SK-N-SH (cell line): ENCODE measurements at regions not wholly inside any gene's neighbourhood (a gene's known extent, or its start where the extent isn't known, plus 50 kb on each side); places are given as distances from the start of the nearest gene placed in this dataset.
A peak's percentile ranks its signal among the peaks of the same experiment; 100 is the strongest.

Experiments
- CTCF ChIA-PET: fragments of 300-600, 350-600 bp; formaldehyde crosslinking; extraction: SDS; loops from one replicate; lab custom pipeline; 2021; lab: Yijun Ruan, JAX
- POLR2A ChIA-PET: fragments of 350-600 bp; sonication (Branson Sonifier 250); formaldehyde crosslinking; extraction: SDS; loops from one replicate; lab custom pipeline; 2020; ENCODE audit warnings: antibody characterized with exemption, inconsistent platforms; lab: Yijun Ruan, JAX
- DNase-seq: peaks from one replicate; pipeline ENCODE4 v3.0.0; 2012
- H2AFZ ChIP-seq: fragments of 200-600 bp; sonication (generic); 2 replicates; pipeline ENCODE4 v1.8.1; 2016; ENCODE audit warnings: antibody characterized with exemption, mild to moderate bottlenecking, low read depth
- H3F3A ChIP-seq: fragments of 200-600 bp; sonication (generic); replicated peaks from 2 replicates; pipeline ENCODE3; 2016; ENCODE audit warnings: antibody characterized with exemption, mild to moderate bottlenecking; ENCODE audit not compliant: insufficient read depth
- H3K27ac ChIP-seq, 2 experiments: fragments of 200-500 bp in 1 of 2; fragments of 200-600 bp in 1 of 2; sonication (Bioruptor generic) in 1 of 2; sonication (generic), shearing (Covaris generic) in 1 of 2; 2 replicates each; pipeline versions ENCODE4 v1.5.1 to v1.6.1; 2014 to 2016; ENCODE audit warnings: low read depth in 2 of 2, inconsistent platforms in 1 of 2, low read length in 1 of 2, mild to moderate bottlenecking in 1 of 2, mixed read lengths in 1 of 2
- H3K27me3 ChIP-seq: fragments of 200-600 bp; sonication (generic), shearing (Covaris generic); 2 replicates; pipeline ENCODE4 v1.6.1; 2016; ENCODE audit warnings: mixed run types; ENCODE audit not compliant: insufficient read depth
- H3K36me3 ChIP-seq, 2 experiments: fragments of 200-500 bp in 1 of 2; fragments of 200-600 bp in 1 of 2; sonication (Bioruptor generic) in 1 of 2; sonication (generic) in 1 of 2; replicated peaks in 1 of 2; 2 replicates each; pipeline versions ENCODE3 to v1.5.1; 2014 to 2016; ENCODE audit warnings: low read length in 1 of 2, mild to moderate bottlenecking in 1 of 2; ENCODE audit not compliant: insufficient read depth in 2 of 2, control insufficient read depth in 1 of 2
- H3K4me1 ChIP-seq, 2 experiments: fragments of 200-500 bp in 1 of 2; fragments of 200-600 bp in 1 of 2; sonication (Bioruptor generic) in 1 of 2; sonication (generic), shearing (Covaris generic) in 1 of 2; 2 replicates each; pipeline versions ENCODE4 v1.5.1 to v1.6.1; 2014 to 2016; ENCODE audit warnings: low read depth in 1 of 2, low read length in 1 of 2, mixed run types in 1 of 2; ENCODE audit not compliant: insufficient read depth in 2 of 2, control insufficient read depth in 1 of 2
- H3K4me2 ChIP-seq: fragments of 200-600 bp; sonication (generic), shearing (Covaris generic); 2 replicates; pipeline ENCODE4 v1.6.1; 2017; ENCODE audit warnings: mixed run types
- H3K4me3 ChIP-seq, 2 experiments: fragments of 200-500 bp in 1 of 2; fragments of 200-600 bp in 1 of 2; sonication (Bioruptor generic) in 1 of 2; sonication (generic), shearing (Covaris generic) in 1 of 2; 2 replicates each; pipeline versions ENCODE4 v1.5.1 to v1.8.1; 2014 to 2016; ENCODE audit warnings: low read depth in 2 of 2, inconsistent platforms in 1 of 2, low read length in 1 of 2, mild to moderate bottlenecking in 1 of 2, mixed read lengths in 1 of 2, moderate library complexity in 1 of 2
- H3K79me2 ChIP-seq: fragments of 200-600 bp; sonication (generic); 2 replicates; pipeline ENCODE4 v1.8.1; 2017; ENCODE audit warnings: mild to moderate bottlenecking; ENCODE audit not compliant: insufficient read depth
- H3K9ac ChIP-seq: fragments of 200-600 bp; sonication (generic); 2 replicates; pipeline ENCODE4 v1.6.1; 2017; ENCODE audit warnings: mixed run types
- H3K9me2 ChIP-seq: fragments of 200-600 bp; sonication (generic); 2 replicates; pipeline ENCODE4 v1.6.1; 2017; ENCODE audit warnings: mixed run types
- H3K9me3 ChIP-seq: fragments of 200-600 bp; sonication (generic); 2 replicates; pipeline ENCODE4 v1.6.1; 2017; ENCODE audit warnings: mixed run types, mild to moderate bottlenecking, moderate library complexity
- H4K20me1 ChIP-seq: fragments of 200-600 bp; sonication (generic); 2 replicates; pipeline ENCODE4 v1.6.1; 2017; ENCODE audit warnings: mild to moderate bottlenecking, mixed run types; ENCODE audit not compliant: insufficient read depth
- ELF1 ChIP-seq: IDR thresholded peaks from 2 replicates; pipeline ENCODE4 v1.4.0; 2012
- EP300 ChIP-seq, 2 experiments: IDR thresholded peaks; 2 replicates each; pipeline versions ENCODE4 v1.4.0 to v1.6.1; 2012; ENCODE audit warnings: borderline replicate concordance in 1 of 2, low read depth in 1 of 2, low read length in 1 of 2
- FOSL2 ChIP-seq: IDR thresholded peaks from 2 replicates; pipeline ENCODE4 v1.4.0; 2012; ENCODE audit warnings: low read depth, mild to moderate bottlenecking, moderate library complexity, borderline replicate concordance
- FOXJ3 ChIP-seq: sonication (generic); formaldehyde crosslinking; IDR thresholded peaks from 2 replicates; pipeline ENCODE4 v1.5.1; 2020; ENCODE audit warnings: mild to moderate bottlenecking, missing genetic modification reagents
- GATA2 ChIP-seq: sonication (generic); formaldehyde crosslinking; IDR thresholded peaks from 2 replicates; pipeline ENCODE4 v1.5.0; 2020; ENCODE audit warnings: mild to moderate bottlenecking, missing genetic modification reagents
- MEF2A ChIP-seq: IDR thresholded peaks from 2 replicates; pipeline ENCODE4 v1.4.0; 2012; ENCODE audit warnings: low read depth, borderline replicate concordance
- NFIC ChIP-seq: IDR thresholded peaks from 2 replicates; pipeline ENCODE4 v1.4.0; 2012; ENCODE audit warnings: borderline replicate concordance
- PBX3 ChIP-seq: IDR thresholded peaks from 2 replicates; pipeline ENCODE4; 2012
- POLR2AphosphoS5 ChIP-seq: IDR thresholded peaks from 2 replicates; pipeline ENCODE4 v1.6.1; 2012; ENCODE audit warnings: low read depth, low read length
- RCOR1 ChIP-seq: fragments of 150-350 bp; IDR thresholded peaks from 2 replicates; pipeline ENCODE4 v1.6.1; 2017; ENCODE audit warnings: antibody characterized with exemption, low read length
- RFX5 ChIP-seq: IDR thresholded peaks from 2 replicates; pipeline ENCODE4 v1.6.1; 2012; ENCODE audit warnings: mild to moderate bottlenecking, improper control_type of control experiment, low read length
- SMC3 ChIP-seq: IDR thresholded peaks from 2 replicates; pipeline ENCODE4 v1.6.1; 2012; ENCODE audit warnings: low read depth, low read length, improper control_type of control experiment
- TCF12 ChIP-seq: IDR thresholded peaks from 2 replicates; pipeline ENCODE4 v1.4.0; 2012
- WGBS: methylation state at CpG from one replicate; pipeline ENCODE4 v1.1.6; 2017; ENCODE audit warnings: low lambda C conversion rate; 5-methylcytosine and 5-hydroxymethylcytosine counted together
- TF ChIP-seq, protein P1 (sequence below): fragments of 150-350 bp; IDR thresholded peaks from 2 replicates; pipeline ENCODE4 v1.6.1; 2017; ENCODE audit warnings: antibody characterized with exemption, low read length, low read depth, borderline replicate concordance
- TF ChIP-seq, protein P2 (sequence below): IDR thresholded peaks from 2 replicates; pipeline ENCODE4 v1.4.0; 2012; ENCODE audit warnings: low read depth, borderline replicate concordance

GRCh38 chr1:218991089-218991488 is 182.6 kb upstream of the LYPLAL1 start:
- Histone ChIP-seq H3K36me3 (no peaks in the 10 kb centered on the region), H3K27ac (peak overlapping the region in 1 of 2 experiments; percentile 64; a peak in 2 of 4 replicates), H4K20me1 (no peaks in the 10 kb centered on the region), H3F3A (no peaks in the 10 kb centered on the region), H3K4me3 (no peak overlapping the region), H3K9ac (no peak overlapping the region), H3K79me2 (no peaks in the 10 kb centered on the region), H2AFZ (no peak overlapping the region), H3K4me2 (no peak overlapping the region), H3K9me3 (no peaks in the 10 kb centered on the region), H3K9me2 (no peaks in the 10 kb centered on the region), H3K27me3 (no peaks in the 10 kb centered on the region), H3K4me1 (peaks cover 0 to 6% of the 10 kb centered on the region in 2 experiments; a peak in 2 of 4 replicates)
- TF ChIP-seq FOSL2 (no peak), RCOR1 (no peak), MEF2A (no peak), POLR2AphosphoS5 (peak; percentile 62; the same call in 1 of the 2 replicates), EP300 (IDR thresholded peaks at IDR 0.05; ENCODE audit: borderline replicate concordance in 1 of 2, low read depth in 1 of 2, low read length in 1 of 2) (peak; percentile 57 to 77; a peak in 3 of 4 replicates), TCF12 (peak; percentile 83; the same call in 1 of the 2 replicates), PBX3 (peak; percentile 88), NFIC (0 out of 2 replicates have a peak, but pooled peaks have one; percentile 8)
- TF ChIP-seq, protein P1, sequence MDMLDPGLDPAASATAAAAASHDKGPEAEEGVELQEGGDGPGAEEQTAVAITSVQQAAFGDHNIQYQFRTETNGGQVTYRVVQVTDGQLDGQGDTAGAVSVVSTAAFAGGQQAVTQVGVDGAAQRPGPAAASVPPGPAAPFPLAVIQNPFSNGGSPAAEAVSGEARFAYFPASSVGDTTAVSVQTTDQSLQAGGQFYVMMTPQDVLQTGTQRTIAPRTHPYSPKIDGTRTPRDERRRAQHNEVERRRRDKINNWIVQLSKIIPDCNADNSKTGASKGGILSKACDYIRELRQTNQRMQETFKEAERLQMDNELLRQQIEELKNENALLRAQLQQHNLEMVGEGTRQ = no peak
- TF ChIP-seq, protein P2, sequence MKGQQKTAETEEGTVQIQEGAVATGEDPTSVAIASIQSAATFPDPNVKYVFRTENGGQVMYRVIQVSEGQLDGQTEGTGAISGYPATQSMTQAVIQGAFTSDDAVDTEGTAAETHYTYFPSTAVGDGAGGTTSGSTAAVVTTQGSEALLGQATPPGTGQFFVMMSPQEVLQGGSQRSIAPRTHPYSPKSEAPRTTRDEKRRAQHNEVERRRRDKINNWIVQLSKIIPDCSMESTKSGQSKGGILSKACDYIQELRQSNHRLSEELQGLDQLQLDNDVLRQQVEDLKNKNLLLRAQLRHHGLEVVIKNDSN = peak; percentile 25; the same call in 1 of the 2 replicates
- WGBS = 37% methylated on average over 1 of the region's 1 CpG
- peak; percentile 24 for DNase-seq
- ChIA-PET CTCF (interaction anchor here (0.9 kb wide), 1 partner anchor 9 kb away, joined by 3 read pairs; no protein-coding TSS in a partner anchor), POLR2A (no interaction called here)

DNA sequence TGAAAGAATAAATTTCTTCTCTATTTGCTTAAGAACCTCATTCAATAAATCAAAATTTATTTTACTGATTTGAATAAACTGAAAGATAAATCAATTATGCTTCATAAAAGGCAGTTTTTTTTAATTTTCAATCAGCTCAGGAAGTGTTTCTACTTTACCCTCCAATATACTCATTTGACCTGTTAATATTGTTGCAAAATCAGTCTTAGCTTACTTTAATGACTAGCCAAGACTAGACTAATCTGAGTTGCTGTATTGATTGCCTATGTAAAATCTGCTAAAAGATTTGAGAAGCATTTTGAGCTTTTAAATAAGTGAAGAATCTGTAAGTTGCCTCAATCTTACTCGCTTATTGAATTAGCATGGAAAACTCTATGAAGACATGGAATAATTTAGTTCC is 179.1 kb upstream of the LYPLAL1 start:
- CTCF ChIA-PET = no interaction called here
- no peaks in the 10 kb centered on the region for H3K9me3 ChIP-seq
- peaks cover 0 to 6% of the 10 kb centered on the region in 2 experiments; a peak in 2 of 4 replicates for H3K4me1 ChIP-seq
- TF ChIP-seq SMC3 (no peak), FOXJ3 (no peak), ELF1 (no peak), RFX5 (no peak), GATA2 (CRISPR knock-in tag) (no peak)
- H3K79me2 ChIP-seq = no peaks in the 10 kb centered on the region
- no peaks in the 10 kb centered on the region for H3F3A ChIP-seq
- H3K27me3 ChIP-seq = no peaks in the 10 kb centered on the region
- DNase-seq = no peak
- H3K4me2 ChIP-seq = no peak overlapping the region
- H2AFZ ChIP-seq = no peak overlapping the region
- no peaks in the 10 kb centered on the region for H4K20me1 ChIP-seq
- WGBS = 100% methylated on average over 1 of the region's 1 CpG
- no peak overlapping the region for H3K27ac ChIP-seq
- no peaks in the 10 kb centered on the region for H3K9me2 ChIP-seq
- no peaks in the 10 kb centered on the region for H3K36me3 ChIP-seq
- H3K4me3 ChIP-seq = no peak overlapping the region
- POLR2A ChIA-PET = no interaction called here
- no peak overlapping the region for H3K9ac ChIP-seq
